UCSD-AML1 (cell line): ENCODE measurements at regions not wholly inside any gene's neighbourhood (a gene's known extent, or its start where the extent isn't known, plus 50 kb on each side); places are given as distances from the start of the nearest gene placed in this dataset.

Source experiments
- DNase-seq: peaks from one replicate; lab custom pipeline; 2025; ENCODE audit not compliant: unreplicated experiment; lab: John Stamatoyannopoulos, UW

DNA sequence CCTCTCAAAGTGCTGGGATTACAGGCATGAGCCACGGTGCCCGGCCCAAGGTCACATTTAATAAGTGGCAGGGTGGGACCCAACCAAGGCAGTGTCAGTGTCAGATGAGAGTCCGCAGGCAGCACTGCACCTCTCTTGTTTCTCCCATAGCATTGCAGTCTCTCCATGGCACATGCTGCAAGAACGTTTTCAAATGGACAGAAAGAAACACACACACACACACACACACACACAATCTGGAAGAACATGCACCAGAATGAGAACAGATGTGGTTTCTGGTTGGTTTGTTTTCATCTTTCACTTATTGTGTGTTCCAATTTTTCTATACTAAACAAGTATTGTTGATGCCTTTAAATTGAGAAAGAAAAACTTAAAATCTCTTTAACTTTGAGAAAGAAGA lies 126.5 kb downstream of the SYF2 start:
- no peak for DNase-seq

DNA sequence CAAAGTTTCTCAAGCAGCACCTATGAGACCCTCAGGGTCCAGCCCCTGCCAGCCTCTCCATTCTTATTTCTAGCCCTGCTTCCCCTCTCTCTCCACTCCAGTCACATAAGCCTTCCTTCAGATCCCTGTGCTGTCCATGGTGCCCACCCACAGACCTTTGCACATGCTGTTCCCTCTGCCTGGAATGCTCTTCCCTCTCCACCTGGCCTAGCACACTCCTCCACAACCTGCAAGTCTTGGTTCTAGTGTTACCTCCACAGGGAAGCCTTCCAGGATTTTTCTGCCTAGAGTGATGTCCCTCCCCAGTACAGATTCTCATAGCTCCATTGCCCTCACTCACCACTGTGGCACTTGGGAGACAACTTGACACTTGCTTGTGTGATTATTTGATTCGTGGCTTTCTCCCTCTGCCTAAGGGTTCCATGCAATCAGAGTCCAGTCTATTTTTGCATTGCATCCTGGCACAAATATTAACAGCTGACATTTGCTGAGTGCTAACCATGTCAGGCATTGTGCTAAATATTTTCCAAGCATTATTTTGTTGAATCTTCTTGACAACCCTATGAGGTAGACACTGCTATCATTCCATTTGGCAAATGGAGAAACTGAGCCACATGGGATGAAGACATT lies 127.3 kb downstream of the SYF2 start:
- no peak for DNase-seq

DNA sequence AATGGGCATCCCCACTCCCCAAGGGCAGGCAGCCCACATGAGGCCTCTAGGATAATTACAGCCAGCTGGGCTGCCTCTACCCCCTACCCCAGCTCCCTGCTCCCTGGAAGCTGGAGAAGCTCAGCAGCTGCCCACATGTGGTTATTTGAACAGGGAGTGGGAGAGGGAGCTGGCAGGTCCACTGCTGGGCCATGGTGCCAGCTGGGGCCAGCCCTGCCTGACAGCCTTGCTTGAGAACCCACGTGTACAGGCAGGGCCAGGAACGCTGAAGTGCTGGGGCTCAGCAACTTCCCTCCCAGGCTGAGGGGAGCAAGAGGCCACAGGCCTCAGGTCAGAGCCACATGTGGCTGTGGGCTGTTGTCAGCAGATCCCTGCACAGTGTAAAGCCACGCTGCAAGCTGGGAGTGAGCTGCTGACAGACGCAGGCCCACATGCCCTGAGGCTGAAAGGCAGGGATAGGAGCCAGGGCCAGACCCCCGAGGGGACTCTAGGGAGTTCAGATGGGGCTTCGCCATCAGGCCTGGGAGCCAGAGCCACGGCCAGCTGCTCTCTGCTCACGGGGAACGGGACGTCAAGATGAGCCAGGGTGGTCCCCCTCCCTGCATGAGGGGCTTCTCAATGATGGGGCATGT lies 129.0 kb downstream of the SYF2 start:
- no peak for DNase-seq

DNA sequence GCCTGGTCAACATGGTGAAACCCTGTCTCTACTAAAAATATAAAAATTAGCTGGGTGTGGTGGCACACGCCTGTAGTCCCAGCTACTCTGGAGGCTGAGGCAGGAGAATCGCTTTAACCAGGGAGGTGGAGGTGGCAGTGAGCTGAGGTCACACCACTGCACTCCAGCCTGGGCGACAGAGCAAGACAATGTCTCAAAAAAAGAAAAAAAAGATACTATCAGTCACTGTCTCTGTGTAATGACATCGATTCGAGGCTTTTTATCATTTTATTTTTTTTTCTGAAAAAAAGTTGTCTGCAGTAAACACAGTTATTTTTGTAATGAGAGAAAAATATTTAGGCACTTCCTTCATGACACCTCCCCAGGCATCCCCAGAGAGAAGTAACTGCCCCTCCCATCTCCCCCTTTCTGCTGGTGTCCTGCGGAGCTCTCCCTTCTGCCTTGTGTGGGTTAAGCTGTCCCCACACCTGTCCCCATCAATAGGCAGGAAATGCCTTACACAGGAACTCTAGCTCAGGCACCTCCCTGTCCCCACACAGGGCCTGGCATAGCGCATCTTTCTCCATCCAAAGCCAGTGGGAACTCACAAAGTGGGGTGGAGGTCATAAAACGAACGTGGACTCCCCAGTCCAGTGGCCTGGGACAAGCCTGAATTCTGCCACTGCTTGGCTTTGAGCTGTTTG lies 132.0 kb downstream of the SYF2 start:
- no peak for DNase-seq

- DNase-seq: peak; percentile 47
Observed at GRCh38 chr1:25099343-25099951, 132.9 kb downstream of the SYF2 start.

GRCh38 chr1:25098717-25099116 lies 133.6 kb downstream of the SYF2 start:
- no peak for DNase-seq

DNA sequence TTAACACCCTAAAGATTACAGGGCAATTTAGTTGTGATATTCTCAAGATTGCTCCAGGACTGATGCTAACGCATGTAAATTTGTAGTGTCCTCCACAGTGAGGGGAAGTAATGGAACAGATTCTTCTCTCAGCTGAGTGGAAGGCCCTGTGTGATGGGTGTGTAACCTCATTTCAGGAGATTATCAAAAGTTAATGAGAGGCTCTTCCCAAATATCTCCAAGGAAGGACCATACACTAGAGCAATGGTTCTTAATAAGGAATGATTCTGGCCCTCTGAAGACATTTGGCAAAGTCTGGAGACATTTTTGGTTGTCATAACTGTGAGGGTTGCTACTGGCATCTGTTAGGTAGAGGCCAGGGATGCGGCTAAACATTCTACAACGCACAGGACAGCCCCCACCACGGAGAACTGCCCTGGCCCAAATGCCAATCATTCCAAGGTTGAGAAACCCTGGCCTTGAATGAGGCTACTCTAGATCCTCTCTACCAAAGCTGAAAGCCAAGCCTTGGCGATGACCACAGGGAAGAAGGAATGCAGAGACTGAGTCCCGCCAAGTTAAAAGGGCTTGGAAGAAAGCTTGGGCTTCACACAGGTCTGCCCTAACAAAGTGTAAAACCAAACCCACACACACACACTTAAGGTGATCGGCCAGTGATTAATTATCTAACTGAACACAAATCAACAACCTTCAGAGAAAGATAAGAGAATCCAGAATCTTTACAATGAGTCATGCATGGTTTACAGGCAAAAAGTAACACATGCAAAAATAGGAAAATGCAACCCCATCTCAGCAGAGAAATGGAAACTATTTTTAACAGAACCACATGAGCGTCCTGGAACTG lies 135.8 kb downstream of the SYF2 start:
- DNase-seq: no peak

GRCh38 chr1:25095635-25096200 lies 136.6 kb downstream of the SYF2 start:
- DNase-seq: no peak

- no peak for DNase-seq
Observed at GRCh38 chr1:25094995-25095394, 137.3 kb downstream of the SYF2 start.

GRCh38 chr1:25094229-25094628 lies 138.1 kb downstream of the SYF2 start:
- no peak for DNase-seq

DNA sequence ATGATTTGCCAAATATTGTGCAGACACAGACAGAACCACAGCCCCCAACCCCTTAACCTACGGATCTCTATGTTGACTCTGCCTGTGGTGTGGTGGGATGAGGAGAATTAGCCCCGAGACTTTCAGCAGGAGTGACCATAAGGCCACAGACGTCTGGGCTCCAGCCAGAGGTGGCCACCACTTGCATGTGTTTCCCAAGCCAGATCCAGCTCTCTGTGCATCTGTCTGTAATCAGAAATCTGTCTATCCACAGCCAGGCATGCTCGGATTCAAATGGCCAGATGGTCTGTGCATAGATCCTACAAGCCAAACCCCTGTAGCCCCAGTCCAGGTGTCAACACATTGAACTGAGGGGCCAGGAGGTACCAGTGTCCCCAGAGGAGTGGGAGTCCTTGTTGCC lies 140.6 kb downstream of the SYF2 start:
- DNase-seq: no peak

DNA sequence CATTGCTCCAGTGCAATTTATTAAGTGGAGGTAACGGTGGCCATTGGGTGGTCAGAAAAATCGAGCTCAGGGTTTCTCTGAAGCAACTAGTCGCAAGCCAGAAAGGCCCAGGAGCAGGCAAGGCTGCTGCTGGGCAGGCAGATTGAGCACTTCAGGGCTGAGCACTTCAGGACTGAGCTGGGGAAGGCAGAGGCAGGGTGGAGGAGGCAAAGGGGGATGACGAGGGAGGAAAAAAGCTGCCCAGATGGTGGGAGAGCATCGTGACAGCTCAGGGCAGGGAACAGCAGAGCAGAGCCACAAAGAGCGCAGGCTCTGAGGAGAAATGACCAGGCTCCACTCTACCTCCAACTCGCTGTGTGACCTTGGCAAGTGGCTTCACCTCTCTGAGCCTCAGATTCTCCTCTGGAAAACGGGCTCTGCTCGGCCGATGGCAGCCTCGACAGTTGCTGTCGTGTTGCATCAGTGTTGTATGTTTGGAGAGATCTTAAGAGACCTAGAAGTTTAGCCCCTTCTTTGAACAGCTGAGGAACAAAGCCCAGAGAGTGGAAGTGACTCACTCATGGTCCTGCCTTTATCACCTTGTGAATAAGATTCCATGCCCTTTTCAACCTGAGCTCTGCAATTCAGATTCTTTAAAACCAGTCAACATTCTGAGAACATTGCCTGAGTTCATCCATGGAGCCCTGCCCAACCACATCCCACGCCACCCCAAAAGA lies 141.4 kb downstream of the SYF2 start:
- DNase-seq: no peak

DNA sequence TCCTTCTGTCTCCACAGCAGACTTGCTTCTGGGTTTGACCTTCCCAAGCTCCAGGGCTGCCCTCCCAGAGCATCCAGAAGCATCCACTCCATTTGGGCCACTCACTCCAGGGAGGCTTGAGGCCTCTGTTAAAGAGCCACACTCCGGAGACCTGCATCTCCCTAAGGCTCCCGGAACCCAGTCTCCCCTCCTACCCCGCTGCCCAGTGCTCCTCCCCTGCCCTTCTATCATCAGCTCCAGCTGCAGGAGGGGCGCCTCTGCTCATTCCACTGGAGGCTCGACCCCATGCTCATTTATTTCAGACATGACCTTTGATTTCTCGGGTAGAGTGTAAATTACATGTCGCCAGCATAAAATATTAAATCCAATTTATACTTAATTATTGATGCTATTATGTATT lies 142.5 kb downstream of the SYF2 start:
- DNase-seq: no peak

DNA sequence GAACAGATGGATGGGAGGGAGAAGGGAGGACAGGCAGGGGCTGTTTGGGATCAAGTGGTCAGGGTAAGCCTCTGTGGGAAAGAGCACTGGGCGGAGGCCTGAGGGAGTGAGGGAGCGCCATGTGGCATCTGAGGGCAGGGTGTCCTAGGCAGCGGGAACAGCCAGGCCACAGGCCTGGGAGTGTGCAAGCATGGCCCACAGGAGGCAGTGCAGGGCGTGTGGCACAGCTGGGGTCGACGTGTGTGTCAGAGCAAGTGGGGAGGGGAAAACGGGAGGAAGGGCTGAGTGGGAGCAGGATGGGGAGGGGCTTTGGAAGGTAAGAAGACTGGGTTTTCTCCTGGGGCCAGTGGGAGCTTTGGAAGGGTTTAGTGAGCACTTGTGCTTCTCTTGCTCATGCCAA lies 143.4 kb downstream of the SYF2 start:
- DNase-seq: no peak

- no peak for DNase-seq
Observed at GRCh38 chr1:25088180-25088701, 144.1 kb downstream of the SYF2 start.

GRCh38 chr1:25086518-25087079 lies 145.7 kb downstream of the SYF2 start:
- DNase-seq: no peak

DNA sequence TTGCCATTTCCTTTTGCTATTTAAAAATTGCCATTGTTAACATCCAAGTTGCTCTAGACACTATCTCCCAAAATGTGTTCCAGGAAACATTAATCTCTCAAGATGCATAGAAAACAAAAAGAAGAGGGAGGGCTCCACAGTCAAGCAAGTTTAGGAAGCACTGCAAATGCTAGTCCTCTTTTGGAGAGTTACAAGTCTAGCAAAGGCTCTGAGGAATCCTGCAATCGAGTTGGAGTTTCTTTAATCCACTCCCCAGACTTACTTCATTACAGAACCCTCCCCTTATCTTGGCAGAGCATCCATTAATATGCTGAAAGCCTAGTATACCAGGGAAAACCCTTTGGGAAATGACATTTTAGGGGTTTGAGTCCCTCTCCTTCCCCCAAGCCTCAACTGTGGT lies 147.9 kb downstream of the SYF2 start:
- DNase-seq: no peak

DNA sequence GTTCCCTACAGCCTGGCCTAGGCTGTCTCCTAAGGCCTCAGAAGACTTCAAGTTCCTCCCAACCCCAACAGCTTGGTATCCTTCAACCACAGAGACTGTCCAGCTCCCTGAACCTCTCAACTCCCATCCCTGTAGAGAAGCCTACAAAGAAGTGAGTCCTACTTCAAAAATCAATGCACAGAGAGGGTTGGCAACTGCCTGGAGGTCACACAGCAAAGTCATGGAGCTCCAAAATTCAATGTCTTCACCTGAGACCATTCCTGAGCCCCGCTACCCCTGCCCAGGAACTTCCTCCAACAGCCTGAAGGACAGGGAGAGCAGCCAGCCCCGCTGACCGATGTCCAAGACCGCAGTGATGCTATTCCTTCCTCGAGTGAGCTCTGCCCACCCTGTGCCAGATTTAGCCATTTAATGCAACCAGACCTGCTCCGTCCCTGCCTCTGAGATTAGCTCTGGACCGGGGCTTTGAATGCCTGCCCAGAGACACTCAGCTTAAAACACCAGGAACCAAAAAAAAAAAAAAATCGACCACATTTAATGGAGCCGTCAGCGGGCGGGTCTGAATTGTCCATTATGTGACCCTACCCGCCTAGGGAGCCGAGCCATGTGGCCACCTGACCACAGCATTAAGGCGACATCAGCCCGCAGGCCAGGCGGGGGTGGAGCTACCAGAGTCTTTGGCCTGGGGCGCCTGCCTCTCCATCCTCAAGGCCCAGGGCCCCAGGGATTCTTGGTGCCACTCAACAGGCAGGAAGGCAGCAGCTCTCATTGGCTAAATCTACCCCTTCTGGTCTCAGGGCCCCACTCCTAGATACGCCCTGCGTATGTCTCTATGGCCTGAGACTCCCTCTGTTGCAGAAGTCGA lies 148.6 kb downstream of the SYF2 start:
- no peak for DNase-seq

DNA sequence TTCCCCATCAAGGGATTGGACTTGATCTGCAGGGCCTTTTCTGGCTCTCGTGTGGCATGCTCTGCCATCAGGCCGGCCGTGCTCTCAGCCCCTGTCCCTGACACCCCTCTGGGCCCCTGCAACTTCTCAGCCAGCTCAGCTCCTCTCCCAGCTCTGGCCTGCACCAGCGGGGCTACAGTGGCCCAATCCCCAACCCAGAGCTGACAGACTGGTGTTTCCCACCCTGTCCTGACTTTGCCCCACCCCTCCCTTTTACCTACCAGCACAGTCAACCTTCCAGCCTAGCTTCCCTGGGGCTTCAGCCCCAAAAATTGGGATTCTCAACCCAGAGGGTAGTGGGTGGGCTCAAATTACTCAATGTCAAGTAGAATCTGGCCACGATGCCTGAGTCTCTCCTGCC lies 149.3 kb downstream of the SYF2 start:
- no peak for DNase-seq
